ENCODE measurements at regions not wholly inside any gene's neighbourhood (a gene's known extent, or its start where the extent isn't known, plus 50 kb on each side); places are given as distances from the start of the nearest gene placed in this dataset.

GRCh38 chr16:52652033-52652432, 105.1 kb upstream of the TOX3 start:
- H3K27ac ChIP-seq, result no peak overlapping the region
- no peak for TF ChIP-seq CTCF (conservative IDR thresholded peaks at IDR 0.05)

- TF ChIP-seq CTCF (conservative IDR thresholded peaks at IDR 0.05), result no peak
- no peak overlapping the region for H3K27ac ChIP-seq
Observed at GRCh38 chr16:52650789-52651188, 103.8 kb upstream of the TOX3 start.

GRCh38 chr16:52650318-52650717, 103.4 kb upstream of the TOX3 start:
- no peak for TF ChIP-seq CTCF (conservative IDR thresholded peaks at IDR 0.05)
- H3K27ac ChIP-seq, result no peak overlapping the region

- TF ChIP-seq CTCF (conservative IDR thresholded peaks at IDR 0.05), result no peak
- H3K27ac ChIP-seq, result no peak overlapping the region
Observed at GRCh38 chr16:52649870-52650269, 102.9 kb upstream of the TOX3 start.

- TF ChIP-seq CTCF (conservative IDR thresholded peaks at IDR 0.05), result no peak
- H3K27ac ChIP-seq, result no peak overlapping the region
Observed at GRCh38 chr16:52647588-52647987, 100.6 kb upstream of the TOX3 start.

GRCh38 chr16:52643006-52643405, 96.1 kb upstream of the TOX3 start:
- H3K27ac ChIP-seq, result no peak overlapping the region
- no peak for TF ChIP-seq CTCF (conservative IDR thresholded peaks at IDR 0.05)

- H3K27ac ChIP-seq, result no peak overlapping the region
- no peak for TF ChIP-seq CTCF (conservative IDR thresholded peaks at IDR 0.05)
Observed at GRCh38 chr16:52634528-52634927, 87.6 kb upstream of the TOX3 start.

- H3K27ac ChIP-seq, result no peak overlapping the region
- no peak for TF ChIP-seq CTCF (conservative IDR thresholded peaks at IDR 0.05)
Observed at GRCh38 chr16:52634104-52634503, 87.2 kb upstream of the TOX3 start.
